ENCODE measurements at regions not wholly inside any gene's neighbourhood (a gene's known extent, or its start where the extent isn't known, plus 50 kb on each side); places are given as distances from the start of the nearest gene placed in this dataset.

DNA sequence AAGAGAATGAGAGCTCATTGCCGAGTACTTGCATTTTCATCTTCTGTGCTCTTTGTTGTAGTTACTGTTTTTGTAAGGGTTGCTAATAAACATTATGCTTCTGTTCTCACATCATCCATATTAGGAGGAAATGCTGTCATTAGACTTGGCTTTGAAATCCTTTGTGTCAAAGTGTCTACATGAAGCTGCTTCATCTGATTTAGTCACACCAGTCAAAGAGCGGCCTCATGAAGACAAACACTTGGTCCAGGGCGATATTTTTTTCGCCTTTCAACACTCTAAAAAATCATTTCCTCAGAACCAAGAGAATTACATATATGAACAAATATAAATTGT, 105.0 kb downstream of the SPRY2 start:
- no peak for DNase-seq

DNA sequence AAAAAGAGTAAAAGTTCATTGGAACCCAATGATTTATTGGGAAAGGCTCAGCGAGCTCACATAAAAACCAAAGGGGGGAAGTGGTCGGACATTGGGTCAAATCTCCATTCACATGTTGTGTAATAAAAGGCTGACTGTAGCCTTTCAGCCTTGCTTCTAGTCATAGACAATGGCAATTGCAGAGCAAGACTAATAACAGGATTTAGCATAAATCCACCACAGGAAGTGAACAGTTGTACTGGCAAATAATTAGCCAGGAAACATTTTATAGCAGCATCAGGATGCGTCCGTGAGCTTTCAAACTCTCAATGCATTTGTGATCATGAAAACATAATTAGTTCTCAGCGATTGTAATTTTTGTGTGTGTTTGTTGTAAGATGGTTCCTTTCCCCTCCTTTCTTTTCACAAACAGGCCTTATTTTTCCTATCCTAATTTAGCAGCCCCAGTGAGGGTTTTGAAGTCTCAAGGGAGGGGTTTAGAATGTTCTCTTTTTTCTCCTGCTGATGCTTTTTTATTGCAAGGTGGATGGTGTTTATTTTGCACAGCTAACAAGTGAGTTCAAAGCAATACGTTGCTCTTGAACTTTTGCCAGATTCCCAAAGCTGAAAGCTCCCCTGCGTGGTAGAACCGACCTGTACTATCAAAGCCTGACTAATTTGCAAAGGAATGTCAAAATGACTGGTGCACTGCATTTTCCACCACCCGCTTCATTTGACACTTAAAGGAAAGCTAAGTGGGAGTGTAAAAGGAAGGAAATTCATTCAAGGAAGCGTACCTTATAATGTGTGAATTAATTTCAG, 105.6 kb downstream of the SPRY2 start:
- DNase-seq = peak; percentile 9

DNA sequence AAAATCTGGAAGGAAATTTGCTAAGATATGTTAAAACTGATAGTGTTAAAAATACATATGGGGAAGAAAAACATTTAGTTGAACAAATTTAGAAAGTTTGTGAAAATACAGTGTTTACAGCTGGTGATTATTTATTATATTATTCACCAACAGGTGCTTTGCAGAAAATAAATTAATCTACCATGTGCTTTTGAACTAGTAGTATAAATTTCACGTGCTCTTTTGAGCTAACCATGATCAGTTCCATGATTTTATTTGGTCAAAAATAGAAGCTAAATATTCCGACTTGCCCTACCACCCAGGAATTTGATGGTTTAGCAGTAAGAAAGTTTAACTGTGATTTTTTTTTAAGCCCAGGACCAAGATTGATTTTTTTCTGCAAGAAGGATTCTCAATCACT, 113.3 kb downstream of the SPRY2 start:
- DNase-seq = no peak

DNA sequence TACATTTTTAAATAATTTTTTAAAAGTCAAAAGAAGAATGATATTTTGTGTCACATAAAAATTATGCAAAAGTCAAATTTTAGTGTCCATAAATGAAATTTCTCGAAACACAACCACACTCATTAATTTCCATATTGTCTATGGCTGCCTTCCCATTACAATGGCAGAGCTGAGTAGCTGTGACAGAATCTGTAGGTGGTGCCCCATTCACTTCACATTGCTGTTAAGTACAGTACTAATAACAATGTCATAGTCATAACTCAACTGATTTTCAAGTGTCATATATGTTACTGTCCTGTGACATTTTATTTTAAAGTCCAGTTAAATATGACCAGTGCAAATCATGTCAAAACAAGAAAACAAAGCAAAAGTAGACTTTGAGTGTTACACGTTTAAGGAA, 114.3 kb downstream of the SPRY2 start:
- DNase-seq = no peak

DNA sequence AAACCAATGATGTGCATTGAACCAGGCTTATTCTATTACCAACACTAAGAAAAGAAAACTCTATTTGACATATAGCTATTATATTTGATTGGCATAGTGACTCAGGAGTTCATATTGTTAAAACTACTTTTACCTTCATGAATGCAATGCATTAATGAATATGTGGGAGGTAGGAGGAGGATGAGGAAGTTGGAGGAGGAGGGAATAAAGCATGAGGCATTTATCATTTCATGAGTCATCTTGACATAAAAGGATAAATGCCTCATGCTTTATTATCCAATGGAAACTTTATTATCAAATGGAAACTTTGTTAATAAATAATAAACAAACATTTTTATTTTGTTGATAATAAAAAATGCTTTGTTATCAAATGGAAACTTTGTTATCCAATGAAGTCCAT, 116.5 kb downstream of the SPRY2 start:
- DNase-seq = peak; percentile 9

DNA sequence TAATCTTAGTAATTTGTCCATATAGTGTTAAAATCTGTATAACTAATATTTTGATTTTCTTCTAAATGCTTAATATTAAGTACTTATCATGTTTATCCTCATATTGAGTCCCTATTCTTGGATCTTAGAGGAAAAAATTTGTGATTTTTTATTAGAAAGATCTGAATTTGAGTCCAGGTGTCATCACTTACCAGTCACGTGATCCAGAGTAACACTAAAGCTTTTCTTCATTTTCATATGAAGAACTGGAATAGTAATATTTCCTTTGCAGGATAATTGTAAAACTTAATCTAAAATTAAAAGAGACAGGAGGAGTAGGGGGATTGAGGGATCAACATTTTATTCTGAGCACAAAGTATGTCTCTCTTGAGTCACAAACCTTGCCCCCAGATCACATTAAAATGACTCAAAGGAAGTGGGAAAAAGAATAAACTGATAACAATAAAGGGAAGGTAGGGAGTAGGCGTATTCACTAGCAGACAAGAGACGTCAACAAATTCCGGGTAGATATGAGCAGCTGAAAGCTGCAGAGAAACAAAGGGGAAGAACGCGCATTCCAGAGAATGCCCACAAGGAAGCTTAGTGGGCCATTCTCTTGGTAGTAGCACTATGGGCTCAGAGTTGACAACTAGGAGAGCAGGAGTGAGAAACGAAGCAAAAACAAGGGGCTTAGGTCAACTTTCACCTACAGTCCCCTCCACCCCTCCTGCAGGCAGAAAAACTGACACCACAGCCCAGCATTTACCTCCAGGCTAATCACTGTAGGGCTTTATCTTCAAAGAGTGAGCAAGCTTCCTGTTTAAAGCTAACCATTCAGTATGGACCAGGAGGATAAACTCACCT, 123.1 kb downstream of the SPRY2 start:
- DNase-seq = no peak

DNA sequence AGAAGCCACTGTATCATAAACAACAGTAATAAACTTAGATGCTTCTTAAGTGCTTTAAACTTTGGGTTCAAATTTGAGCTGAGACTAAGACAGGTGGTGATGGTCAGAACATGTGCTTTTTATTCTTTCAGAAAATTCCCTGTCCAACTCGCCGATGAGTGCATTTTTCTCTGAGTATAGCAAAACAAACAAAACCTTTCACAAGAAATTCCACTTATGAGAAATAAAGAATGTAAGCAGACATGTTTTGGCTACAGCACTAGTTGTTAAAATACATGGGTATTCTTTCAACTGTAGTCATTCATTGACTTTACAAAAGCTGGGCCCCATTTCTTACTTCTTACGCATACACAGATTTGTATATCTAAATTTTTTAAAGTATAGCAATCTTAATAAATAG, 125.6 kb downstream of the SPRY2 start:
- DNase-seq = peak; percentile 42

DNA sequence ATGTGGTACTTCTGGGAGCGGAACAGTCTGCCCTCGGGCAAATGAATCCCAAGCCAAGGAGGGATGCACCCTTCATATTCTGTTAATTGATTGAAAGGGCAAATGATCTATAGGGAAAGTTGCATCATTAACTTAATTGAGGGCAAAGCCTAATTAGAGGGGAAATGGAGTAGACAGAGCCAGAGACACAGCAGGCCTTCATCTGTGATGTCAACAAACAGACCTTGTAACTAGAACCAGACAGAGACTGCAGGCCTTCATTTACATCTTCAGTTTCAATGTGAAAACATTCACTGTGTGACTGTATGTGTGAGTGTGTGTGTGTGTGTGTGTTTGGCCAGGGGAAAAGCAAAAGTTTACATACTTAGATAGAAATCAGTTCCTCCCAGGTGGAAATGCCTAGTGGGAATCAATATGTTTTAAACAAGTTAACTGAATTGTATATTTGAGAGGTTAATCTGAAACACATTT, 126.4 kb downstream of the SPRY2 start:
- DNase-seq = peak; percentile 42

DNA sequence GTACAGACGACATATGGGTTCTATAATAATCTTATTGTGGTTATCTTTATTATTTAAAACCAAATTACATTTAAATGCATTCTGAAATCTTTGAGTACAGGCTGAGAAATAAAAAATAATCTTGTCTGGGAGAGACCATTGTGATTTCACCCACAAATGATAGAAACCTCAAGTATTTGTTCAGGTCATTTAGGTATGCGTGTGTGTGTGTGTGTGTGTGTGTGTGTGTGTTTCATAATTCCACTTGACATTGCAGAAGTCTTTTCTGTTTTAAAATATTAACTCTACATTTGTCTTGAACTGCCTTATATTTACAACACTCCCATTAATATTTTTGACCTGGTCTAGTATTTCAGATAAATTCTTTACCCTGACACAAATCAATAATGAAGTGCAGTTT, 126.9 kb downstream of the SPRY2 start:
- no peak for DNase-seq

DNA sequence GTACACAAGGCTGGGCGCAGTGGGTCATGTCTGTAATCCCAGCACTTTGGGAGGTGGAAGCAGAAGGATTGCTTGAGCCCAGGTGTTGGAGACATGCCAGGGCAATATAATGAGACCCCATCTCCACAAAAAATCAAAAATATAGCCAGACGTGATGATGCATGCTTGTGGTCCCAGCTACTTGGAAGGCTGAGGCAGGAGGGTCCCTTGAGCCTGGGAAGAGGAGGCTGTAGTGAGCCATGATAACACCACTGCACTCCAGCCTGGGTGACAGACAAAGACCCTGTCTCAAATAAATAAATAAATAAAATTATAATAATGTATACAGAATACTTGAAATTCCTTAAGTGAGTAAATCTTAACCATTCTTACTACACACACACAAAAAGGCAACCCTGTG, 127.7 kb downstream of the SPRY2 start:
- no peak for DNase-seq

DNA sequence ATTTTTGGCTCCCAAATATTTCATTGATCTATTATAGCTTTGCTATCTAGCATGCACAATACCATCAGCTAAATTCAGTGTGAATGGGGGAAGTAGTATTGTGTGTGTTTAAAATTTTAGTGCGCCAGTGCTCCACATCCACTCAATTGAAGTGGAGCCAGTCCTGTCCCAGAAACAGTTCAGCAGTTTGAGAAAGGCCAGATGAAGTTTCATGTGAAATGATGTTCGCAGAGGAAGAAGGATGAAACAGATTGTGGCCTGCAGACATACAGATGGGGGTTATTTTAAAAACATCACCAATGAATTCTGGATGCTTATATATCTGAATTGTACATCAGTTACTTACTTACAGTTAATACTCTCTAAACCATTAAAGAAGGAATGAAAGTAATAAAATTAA, 129.4 kb downstream of the SPRY2 start:
- DNase-seq = no peak

DNA sequence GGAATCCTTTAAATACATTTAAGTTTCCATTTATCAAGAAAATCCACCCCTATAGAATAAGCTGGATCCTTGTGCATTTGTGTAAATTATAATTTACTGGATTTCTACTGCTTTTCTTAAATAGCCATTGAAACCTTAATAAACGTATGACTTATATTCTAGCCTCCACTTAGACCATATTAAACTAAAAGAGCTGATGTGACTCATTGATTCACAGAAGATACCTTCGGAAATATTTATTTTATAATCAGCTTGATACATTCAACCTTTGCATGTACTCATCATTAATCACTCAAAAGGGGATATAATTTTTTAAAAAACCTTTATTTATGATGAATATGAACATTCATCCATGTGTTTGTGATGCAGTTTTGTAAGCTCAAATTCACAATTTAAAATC, 136.3 kb downstream of the SPRY2 start:
- DNase-seq = no peak

DNA sequence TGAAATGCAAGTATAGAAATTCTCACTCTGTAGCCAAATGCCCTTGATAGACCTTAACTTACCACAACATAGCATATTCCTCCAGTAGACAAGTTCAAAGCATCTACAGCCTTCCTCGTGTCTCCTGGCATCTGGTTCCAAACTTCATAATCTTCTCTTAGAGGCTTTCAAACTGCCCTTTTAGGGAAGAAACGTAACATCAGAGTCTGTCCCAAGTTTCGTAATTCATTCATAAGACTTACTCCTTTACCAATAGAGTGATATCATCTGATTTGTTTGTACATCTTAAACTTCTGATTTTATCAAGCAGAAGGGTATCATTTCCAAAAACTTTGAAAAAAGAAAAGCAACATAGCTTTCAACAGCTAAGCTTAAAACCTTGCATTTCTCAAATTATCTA, 137.4 kb downstream of the SPRY2 start:
- no peak for DNase-seq

DNA sequence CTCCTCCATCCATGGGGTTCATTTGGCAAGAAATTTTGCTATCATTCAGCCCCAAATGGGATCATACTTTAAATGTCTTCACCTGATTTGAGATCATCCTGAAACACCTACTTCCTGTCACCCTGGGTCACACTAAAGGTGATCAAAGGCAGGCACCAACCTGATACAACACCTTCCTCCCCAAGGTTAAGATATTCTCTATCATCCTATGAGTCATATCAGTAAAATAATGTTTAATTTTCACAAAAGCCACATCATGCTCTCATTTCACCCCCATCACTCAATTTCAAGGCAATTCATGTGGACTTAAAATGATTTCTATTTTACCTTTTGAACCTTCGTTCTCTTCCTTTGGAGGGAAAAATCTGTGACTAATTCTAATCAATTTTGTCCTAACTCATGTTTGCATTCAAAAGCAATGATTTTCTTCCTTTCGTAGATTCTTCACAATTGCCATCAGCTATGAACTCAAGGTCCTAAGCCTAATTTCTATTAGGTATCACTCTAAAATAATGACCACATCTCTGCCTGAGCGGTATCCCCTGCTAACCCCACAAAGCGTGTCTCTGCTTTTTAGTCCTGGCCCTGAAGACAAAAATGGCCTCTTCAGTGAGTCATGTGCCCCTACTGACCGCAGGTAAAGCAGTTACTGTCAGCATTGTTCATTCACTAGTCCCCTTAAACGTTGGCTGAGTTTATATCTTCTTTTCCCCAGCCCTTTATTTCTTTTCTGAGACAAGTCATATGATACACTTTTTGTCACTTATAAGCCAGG, 139.0 kb downstream of the SPRY2 start:
- no peak for DNase-seq

DNA sequence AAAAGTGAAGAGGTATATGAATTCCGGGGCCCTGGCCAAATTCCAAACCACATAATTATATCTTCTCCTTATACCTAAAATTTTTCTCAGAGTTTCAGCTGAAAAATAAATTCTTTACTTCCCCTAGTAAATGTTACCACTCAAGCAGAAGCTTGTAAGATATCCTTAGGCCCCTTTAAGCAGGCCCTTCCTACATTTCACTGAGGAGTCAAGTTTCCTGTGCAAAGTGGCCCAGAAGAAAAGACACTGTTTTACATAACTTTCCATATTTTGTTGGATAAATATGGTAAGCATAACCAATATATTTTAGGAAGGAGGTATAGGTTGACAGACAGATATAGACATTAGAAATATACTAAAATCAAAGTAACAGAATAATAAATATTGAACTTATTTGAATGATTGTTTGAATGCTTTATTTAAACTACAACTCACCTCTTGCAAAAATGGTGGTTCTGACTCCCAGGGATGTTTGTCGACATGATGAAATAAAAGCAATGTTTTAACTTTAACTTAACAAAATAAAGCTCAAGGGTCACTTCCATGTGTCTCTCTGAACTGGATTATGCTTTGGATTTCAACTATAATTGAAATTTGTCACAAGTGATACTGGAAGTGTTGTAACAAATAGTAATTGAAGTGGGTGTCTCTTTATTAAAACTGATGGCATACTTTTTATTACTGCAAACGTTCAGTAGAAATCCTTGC, 141.2 kb downstream of the SPRY2 start:
- peak; percentile 13 for DNase-seq

DNA sequence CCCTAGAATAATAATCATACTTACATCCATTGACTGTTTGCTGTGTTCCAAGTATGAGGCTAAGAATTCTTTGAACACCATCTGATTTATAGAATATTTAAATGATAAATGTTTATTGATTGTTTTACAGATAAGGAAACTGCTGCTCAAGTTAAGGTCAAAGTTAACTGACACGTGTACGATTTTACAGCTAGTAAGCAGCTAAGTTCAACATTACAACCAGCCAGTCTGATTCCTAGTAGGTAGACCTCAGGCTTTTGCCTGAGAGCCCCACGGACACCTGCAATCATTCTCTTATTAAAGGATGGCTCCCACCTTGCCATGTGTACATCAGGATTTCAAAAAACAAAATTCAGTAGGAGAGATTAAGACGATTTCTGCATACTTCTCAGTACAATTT, 141.9 kb downstream of the SPRY2 start:
- no peak for DNase-seq

DNA sequence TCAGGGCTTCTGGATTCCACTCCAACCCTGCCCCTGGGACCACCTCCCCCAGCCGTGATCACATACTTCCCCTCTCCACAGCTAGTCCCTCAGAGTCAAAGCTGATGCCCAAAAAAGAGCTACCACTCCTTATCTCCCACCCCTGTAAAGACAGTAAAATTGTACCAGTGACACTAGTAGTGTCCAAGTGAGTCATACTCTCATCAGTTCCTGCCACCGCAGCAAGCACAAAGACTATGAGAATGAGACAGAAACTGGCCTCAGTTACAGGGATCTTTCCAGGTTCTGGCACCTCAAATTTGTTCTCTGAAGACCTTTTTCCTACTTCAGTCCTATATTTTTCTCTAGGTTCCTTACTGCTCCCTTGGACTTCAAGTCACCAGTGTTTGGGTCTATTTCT, 144.2 kb downstream of the SPRY2 start:
- DNase-seq = peak; percentile 10

DNA sequence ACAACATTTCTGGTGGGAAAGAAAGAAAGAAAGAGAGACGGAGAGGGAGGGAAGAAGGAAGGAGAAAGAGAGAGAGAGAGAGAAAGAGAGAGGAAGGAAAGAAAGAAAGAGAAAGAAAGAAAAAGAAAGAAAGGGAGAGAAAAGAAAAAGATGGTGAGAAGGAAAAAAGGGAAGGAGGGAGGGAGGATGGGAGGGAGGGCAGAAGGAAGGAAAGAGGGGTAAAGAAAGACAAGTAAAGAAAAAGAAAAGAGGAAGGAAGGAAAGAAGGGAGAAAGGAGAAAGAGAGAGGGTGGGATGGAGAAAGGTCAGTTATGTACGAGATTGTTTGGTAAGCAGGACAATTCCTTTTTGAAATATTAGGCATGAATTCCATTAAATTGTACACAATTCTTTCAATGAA, 145.3 kb downstream of the SPRY2 start:
- no peak for DNase-seq

DNA sequence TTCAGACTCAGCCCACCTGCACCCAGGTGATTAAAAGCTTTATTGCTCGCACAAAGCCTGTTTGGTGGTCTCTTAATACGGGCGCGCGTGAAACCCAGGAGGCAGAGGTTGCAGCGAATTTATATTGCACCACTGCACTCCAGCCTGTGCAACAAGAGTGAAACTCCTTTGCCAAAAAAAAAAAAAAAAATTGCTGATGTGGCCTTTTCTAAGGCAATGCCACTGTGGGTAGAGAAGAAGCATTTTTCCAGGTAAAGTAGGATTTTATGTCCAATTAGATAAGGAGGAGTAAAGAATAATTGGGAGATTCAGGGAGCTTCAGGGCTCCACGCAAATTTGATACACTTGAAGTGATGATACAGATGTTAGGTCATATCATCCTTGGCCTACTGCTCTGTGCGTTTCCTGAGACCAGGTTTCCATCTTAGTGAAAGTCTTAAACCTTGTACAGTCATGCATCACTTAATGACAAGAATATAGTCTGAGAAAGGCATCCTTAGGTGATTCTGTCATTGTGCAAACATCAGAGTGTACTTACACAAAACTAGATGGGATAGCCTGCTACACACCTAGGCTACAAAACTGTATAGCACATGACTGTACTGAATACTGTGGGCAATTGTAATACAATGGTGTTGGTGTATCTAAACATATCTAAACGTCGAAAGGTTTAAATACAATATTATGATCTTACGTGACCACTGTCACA, 150.9 kb downstream of the SPRY2 start:
- DNase-seq = no peak

DNA sequence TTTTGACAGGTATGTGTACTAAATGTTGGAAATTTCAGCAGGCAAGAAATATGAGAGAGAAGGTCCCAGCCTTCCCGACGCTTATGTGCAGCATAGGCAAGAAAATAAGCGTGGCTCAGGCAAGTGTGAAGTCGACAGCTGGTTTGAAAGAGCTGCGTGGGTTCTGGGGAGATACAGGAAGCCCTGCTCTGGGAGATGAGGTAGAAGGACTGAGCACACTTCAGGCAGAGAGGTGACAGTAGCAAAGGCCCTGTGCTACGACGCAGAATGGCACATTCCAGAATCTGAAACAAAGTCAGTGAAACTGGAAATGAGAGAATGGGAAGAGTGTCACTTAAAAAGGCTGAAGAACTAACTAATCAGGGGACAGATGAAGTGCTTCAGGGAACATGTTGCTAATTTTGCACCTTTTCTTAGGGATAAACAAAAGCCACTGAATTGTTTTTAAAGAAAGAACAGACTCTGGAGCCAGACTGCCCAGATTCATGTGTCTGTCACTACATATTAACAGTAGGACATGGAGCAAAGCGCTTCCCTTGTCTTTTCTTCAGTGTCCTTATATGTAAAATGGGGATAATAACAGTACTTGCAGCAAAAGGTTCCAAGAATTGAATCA, 160.1 kb downstream of the SPRY2 start:
- DNase-seq = no peak

DNA sequence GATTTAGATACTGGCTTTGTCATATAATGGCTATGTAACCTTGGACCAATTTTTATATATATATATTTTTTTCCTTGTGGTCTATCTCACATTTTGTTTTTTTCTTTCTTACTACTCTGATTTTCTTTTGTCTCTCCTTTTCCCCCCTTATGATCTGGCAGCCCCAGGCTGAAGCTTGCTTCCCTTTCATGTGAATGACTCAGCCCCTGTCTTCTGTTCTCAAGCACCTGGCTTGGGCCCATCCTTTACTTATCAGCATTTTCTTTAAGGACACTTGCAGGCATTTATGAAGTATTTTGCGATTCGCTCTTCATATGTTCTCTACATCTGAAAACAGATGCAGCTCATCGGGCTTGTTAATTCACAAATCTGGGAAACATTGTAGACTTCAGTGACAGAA, 163.6 kb downstream of the SPRY2 start:
- no peak for DNase-seq

DNA sequence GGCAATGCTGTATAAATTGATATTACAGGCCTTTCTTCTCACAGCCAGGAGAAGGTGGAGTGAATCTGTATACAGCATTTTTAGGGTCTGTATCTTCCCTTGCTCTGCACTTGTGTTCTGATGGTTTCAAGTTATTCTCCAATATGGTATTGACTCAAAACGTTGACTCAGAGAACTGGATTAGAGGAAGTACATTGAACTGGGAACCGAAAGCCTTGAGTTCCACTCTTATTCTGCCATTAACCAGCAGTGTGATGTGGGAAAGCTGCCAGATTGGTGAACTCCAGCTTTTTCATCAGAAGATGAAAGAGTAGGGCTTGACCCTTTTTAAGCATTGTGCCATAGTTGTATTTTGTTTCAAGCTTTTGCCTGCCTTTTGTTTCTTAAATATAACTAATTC, 167.7 kb downstream of the SPRY2 start:
- DNase-seq = no peak
